ENCODE measurements at regions not wholly inside any gene's neighbourhood (a gene's known extent, or its start where the extent isn't known, plus 50 kb on each side); places are given as distances from the start of the nearest gene placed in this dataset.

DNA sequence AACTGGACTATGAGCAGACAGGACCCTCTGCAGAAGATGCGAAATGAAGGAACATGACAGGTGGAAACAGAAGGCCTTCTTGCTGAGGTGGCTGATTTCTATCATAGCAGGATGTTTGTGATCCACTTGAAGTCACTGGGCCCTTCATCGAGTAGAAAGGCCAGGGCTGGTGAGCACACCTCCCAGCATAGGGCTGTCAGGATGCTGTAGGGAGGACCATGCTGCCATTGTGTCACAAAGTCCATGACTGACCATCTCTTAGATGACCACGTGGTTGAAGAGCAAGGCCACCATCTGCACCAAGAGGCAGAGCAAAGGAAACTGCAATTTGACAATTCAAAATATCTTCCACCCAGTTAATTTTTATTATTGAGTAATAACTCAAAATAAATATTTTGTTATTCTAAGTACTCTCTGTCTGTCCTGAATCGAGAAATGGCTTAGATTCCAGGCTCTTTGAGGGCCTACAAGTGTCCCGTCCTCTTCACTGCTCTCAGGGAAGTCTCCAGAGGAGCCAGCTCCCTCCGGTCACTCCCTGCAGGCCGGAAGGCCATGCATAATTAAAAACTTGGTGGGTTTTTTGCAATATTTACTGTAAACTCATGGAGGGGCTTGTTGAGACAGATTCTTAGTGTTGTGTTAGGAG is 249.3 kb upstream of the ZMIZ1 start:
- no peaks in the 10 kb centered on the region for H3K4me1 ChIP-seq (ENCODE audit: insufficient read depth, low read length)
- ChIA-PET POLR2A (no interaction called here), CTCF (no interaction called here)
- no peak for DNase-seq
- H3K4me3 Mint-ChIP-seq: no peak overlapping the region
- H3K9me3 Mint-ChIP-seq: no peaks in the 10 kb centered on the region
- peak overlapping the region in 1 of 8 donors; percentile 47 for H3K27ac Mint-ChIP-seq
- no peaks in the 10 kb centered on the region for H3K36me3 Mint-ChIP-seq
- no peaks in the 10 kb centered on the region for H3K36me3 ChIP-seq (ENCODE audit: insufficient read depth, low read length)
- no peaks in the 10 kb centered on the region for H3K27me3 ChIP-seq (ENCODE audit: insufficient read depth, low read length, poor library complexity, severe bottlenecking)
- H3K4me3 ChIP-seq (ENCODE audit: low read length): no peak overlapping the region
- no peaks in the 10 kb centered on the region for H3K4me1 Mint-ChIP-seq
- no peak overlapping the region for H3K27ac ChIP-seq (ENCODE audit: low read depth, low read length)
- peaks cover 3 to 8% of the 10 kb centered on the region in 2 donors for H3K27me3 Mint-ChIP-seq
- no peaks in the 10 kb centered on the region for H3K9me3 ChIP-seq (ENCODE audit: low read length)

DNA sequence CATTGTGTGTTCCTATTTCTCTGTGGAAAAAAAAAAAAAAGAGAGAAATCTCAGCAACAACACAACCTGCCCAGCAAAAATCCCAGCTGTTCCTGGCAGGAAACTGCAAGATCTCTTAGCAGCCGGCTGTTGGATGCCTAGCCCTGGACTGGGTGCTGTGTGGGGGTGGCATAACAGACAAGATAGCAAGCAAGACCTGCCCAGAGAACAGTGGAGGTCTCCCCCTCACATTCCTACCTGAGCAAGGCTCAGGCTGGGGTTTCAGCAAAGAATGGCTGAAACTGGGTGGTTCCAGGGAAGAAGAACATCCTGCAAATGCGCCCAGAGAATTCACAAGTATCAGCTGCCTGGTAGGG is 248.8 kb upstream of the ZMIZ1 start:
- H3K4me3 ChIP-seq (ENCODE audit: low read length): no peak overlapping the region
- no peaks in the 10 kb centered on the region for H3K9me3 Mint-ChIP-seq
- no peaks in the 10 kb centered on the region for H3K27me3 ChIP-seq (ENCODE audit: insufficient read depth, low read length, poor library complexity, severe bottlenecking)
- no peaks in the 10 kb centered on the region for H3K4me1 ChIP-seq (ENCODE audit: insufficient read depth, low read length)
- no peaks in the 10 kb centered on the region for H3K36me3 Mint-ChIP-seq
- H3K27ac Mint-ChIP-seq: no peak overlapping the region
- peaks cover 3 to 8% of the 10 kb centered on the region in 2 donors for H3K27me3 Mint-ChIP-seq
- H3K4me3 Mint-ChIP-seq: no peak overlapping the region
- no peaks in the 10 kb centered on the region for H3K36me3 ChIP-seq (ENCODE audit: insufficient read depth, low read length)
- DNase-seq: no peak
- no peak overlapping the region for H3K27ac ChIP-seq (ENCODE audit: low read depth, low read length)
- POLR2A ChIA-PET: no interaction called here
- H3K9me3 ChIP-seq (ENCODE audit: low read length): no peaks in the 10 kb centered on the region
- no peaks in the 10 kb centered on the region for H3K4me1 Mint-ChIP-seq
- CTCF ChIA-PET: no interaction called here

DNA sequence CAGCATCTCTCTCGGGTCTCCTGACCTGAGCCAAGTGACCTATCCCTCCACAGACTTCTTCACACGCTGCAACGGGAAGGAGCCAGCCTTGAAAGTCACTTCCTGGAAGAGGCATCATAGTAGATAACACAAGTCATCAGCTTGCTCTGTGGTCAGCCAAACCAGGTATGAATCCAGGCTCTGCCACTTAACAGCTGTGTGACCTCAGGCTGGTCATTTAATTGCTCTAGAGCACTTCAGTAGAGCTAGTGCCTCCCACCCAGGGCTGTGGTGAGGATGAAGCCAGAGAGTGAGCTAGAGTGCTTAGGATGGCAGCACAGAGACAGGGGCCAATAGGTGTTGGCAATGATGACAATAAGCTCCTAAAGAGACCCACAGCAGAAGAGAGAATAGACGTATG is 247.7 kb upstream of the ZMIZ1 start:
- Histone ChIP-seq H3K27me3 (ENCODE audit: insufficient read depth, low read length, poor library complexity, severe bottlenecking) (no peaks in the 10 kb centered on the region), H3K27ac (ENCODE audit: low read depth, low read length) (no peak overlapping the region), H3K4me3 (ENCODE audit: low read length) (no peak overlapping the region), H3K4me1 (ENCODE audit: insufficient read depth, low read length) (no peaks in the 10 kb centered on the region), H3K9me3 (ENCODE audit: low read length) (no peaks in the 10 kb centered on the region), H3K36me3 (ENCODE audit: insufficient read depth, low read length) (no peaks in the 10 kb centered on the region)
- Mint-ChIP-seq H3K9me3 (no peaks in the 10 kb centered on the region), H3K4me1 (no peaks in the 10 kb centered on the region), H3K36me3 (no peaks in the 10 kb centered on the region), H3K27ac (no peak overlapping the region), H3K4me3 (no peak overlapping the region), H3K27me3 (peaks cover 3 to 8% of the 10 kb centered on the region in 2 donors)
- no peak for DNase-seq
- POLR2A ChIA-PET: no interaction called here
- CTCF ChIA-PET: no interaction called here

DNA sequence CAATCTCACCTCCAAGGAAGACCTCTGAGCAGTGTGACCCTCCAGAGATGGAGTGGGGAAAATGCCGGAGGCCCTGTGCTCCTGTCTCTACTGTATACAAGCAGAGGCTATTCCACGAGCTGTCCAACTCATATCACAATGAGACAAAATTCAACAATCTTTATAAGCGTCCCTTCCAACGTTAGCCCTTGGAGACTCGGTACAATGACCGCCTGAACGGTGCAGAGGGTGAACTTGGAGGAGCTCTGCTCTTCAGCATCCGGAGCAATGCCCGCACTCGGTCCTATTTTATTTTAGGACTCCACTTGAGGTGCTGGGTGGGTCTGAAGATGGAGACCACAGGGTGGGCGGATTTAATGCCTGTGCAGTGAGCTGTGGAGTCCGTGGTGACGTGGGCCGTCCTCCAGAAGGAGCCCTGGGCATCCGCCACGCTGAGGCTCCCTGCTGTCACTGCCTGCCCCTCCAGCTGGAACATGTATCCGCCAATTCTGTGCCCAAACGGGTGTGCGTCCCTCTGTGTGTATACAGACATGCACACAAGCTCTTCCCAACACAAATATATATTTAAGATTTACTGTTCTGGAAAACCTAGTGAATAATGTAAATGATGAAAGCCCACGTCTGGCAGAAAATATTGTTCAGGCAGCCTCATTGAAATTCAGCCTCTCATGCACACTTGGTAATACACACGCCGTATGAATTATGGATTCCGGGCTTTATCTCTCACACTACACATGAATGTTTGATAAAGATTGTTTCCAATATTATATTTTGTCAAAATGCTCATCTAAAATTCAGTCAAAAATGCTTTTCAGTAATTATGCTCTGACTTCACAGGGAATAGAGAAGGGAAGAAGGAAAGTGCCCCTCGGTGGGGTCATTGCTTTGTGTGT is 239.9 kb upstream of the ZMIZ1 start:
- Mint-ChIP-seq H3K36me3 (no peaks in the 10 kb centered on the region), H3K9me3 (peaks cover 0 to 10% (median 5%) of the 10 kb centered on the region in 5 donors), H3K4me1 (no peaks in the 10 kb centered on the region), H3K27ac (no peak overlapping the region), H3K4me3 (no peak overlapping the region), H3K27me3 (peaks cover 15 to 29% of the 10 kb centered on the region in 2 donors)
- H3K27ac ChIP-seq (ENCODE audit: low read depth, low read length): no peak overlapping the region
- DNase-seq: no peak
- no peaks in the 10 kb centered on the region for H3K27me3 ChIP-seq (ENCODE audit: insufficient read depth, low read length, poor library complexity, severe bottlenecking)
- ChIA-PET POLR2A (no interaction called here), CTCF (no interaction called here)
- H3K36me3 ChIP-seq (ENCODE audit: insufficient read depth, low read length): no peaks in the 10 kb centered on the region
- H3K4me1 ChIP-seq (ENCODE audit: insufficient read depth, low read length): no peaks in the 10 kb centered on the region
- no peaks in the 10 kb centered on the region for H3K9me3 ChIP-seq (ENCODE audit: low read length)
- no peak overlapping the region for H3K4me3 ChIP-seq (ENCODE audit: low read length)

DNA sequence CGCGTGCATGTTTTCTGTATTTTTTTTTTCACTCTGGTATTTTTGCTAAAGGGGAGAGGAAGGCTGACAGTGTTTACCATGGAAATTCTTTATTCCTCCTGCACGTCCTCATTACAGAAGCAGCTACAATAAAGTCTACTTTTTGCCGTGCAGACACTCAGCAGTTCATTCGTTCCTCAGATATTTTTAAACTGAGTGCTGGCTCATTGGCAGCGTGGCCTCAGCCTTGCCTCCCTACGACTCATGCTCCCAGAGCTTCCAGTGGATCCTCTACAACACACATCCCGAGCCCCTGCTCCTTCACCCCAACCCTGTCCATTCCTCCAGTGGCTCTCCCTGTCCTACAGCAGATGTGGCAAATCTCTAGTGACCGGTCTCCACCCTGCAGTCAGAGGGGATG is 239.2 kb upstream of the ZMIZ1 start:
- Mint-ChIP-seq H3K27ac (peak overlapping the region in 1 of 8 donors; percentile 29), H3K4me3 (no peak overlapping the region), H3K9me3 (peaks cover 0 to 11% (median 6%) of the 10 kb centered on the region in 5 donors), H3K4me1 (no peaks in the 10 kb centered on the region), H3K36me3 (no peaks in the 10 kb centered on the region), H3K27me3 (peaks cover 18 to 33% of the 10 kb centered on the region in 2 donors)
- H3K27ac ChIP-seq (ENCODE audit: low read depth, low read length): no peak overlapping the region
- H3K9me3 ChIP-seq (ENCODE audit: low read length): no peaks in the 10 kb centered on the region
- H3K27me3 ChIP-seq (ENCODE audit: insufficient read depth, low read length, poor library complexity, severe bottlenecking): no peaks in the 10 kb centered on the region
- H3K4me3 ChIP-seq (ENCODE audit: low read length): no peak overlapping the region
- ChIA-PET POLR2A (no interaction called here), CTCF (no interaction called here)
- DNase-seq: no peak
- H3K4me1 ChIP-seq (ENCODE audit: insufficient read depth, low read length): no peaks in the 10 kb centered on the region
- no peaks in the 10 kb centered on the region for H3K36me3 ChIP-seq (ENCODE audit: insufficient read depth, low read length)

DNA sequence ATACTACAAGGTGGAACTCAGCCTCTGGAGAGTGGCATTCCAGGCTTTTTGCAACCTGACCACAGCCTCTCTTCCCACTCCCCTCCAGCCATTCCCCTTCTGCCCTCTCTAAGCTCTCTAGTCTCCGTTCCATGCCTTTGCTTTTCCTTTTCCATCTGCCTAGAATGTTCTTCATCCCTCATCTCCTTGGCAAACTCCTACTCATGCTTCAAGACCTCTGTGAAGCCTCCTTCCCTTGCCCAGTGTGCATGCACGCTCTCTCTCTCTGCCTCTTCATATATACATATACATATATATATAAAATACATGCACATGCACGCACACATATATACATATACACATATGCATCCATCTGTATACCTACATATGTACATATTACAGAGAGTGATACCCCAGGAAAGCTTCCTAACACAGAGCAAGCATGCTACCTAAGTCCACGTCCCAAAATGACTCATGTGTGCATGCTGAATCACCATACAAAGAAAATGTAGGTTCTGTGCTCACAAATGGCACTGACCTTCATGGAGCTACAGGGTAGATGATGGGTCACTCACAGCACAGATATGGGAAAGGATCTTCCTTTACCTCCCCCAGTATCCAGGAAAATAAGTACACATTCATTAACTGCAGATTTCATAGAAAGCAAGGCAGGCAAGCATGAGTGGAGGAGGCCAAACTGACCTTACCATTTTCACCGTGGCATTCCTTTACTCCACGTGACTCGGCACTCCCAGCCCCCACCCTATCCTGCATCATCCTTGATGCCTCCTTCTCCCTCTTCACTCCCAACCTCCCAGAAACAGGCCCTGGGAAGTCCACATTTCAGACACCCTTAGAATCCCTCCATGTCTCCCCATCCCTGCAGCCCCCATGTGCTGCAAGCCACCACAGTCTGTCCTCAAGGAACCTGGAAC is 238.4 kb upstream of the ZMIZ1 start:
- Mint-ChIP-seq H3K27me3 (peaks cover 25 to 40% of the 10 kb centered on the region in 2 donors), H3K9me3 (peaks cover 0 to 11% (median 6%) of the 10 kb centered on the region in 5 donors), H3K4me3 (no peak overlapping the region), H3K36me3 (no peaks in the 10 kb centered on the region), H3K27ac (peak overlapping the region in 1 of 8 donors; percentile 3), H3K4me1 (no peaks in the 10 kb centered on the region)
- POLR2A ChIA-PET: no interaction called here
- Histone ChIP-seq H3K27ac (ENCODE audit: low read depth, low read length) (no peak overlapping the region), H3K27me3 (ENCODE audit: insufficient read depth, low read length, poor library complexity, severe bottlenecking) (no peaks in the 10 kb centered on the region), H3K4me1 (ENCODE audit: insufficient read depth, low read length) (no peaks in the 10 kb centered on the region), H3K36me3 (ENCODE audit: insufficient read depth, low read length) (no peaks in the 10 kb centered on the region), H3K9me3 (ENCODE audit: low read length) (no peaks in the 10 kb centered on the region), H3K4me3 (ENCODE audit: low read length) (no peak overlapping the region)
- CTCF ChIA-PET: no interaction called here
- DNase-seq: no peak

DNA sequence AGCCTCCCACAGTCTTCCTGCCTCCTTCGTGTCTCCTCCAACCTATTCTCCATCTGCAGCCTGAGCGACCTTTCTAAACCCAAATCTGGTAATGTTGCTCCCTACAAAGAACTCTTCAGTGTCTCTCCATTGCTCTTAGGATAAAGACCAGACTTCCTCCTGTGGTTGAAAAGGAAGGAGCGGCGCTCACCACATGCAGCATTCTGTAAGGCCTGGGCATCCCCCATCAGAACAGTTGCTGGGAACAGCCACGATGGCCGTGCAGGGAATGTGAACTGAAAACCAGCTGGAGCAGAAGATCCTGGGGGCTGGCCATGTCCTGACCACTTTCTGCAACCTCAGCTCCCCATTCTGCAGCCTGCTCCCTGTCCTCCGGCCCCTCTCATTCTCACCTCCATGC is 237.8 kb upstream of the ZMIZ1 start:
- Mint-ChIP-seq H3K27me3 (peaks cover 28 to 47% of the 10 kb centered on the region in 2 donors), H3K9me3 (peaks cover 0 to 11% (median 6%) of the 10 kb centered on the region in 5 donors), H3K4me1 (no peaks in the 10 kb centered on the region), H3K36me3 (no peaks in the 10 kb centered on the region), H3K27ac (peak overlapping the region in 2 of 8 donors; percentile 3 to 7), H3K4me3 (no peak overlapping the region)
- H3K4me3 ChIP-seq (ENCODE audit: low read length): no peak overlapping the region
- no peaks in the 10 kb centered on the region for H3K9me3 ChIP-seq (ENCODE audit: low read length)
- DNase-seq: no peak
- no peaks in the 10 kb centered on the region for H3K4me1 ChIP-seq (ENCODE audit: insufficient read depth, low read length)
- CTCF ChIA-PET: no interaction called here
- no peak overlapping the region for H3K27ac ChIP-seq (ENCODE audit: low read depth, low read length)
- H3K36me3 ChIP-seq (ENCODE audit: insufficient read depth, low read length): no peaks in the 10 kb centered on the region
- no peaks in the 10 kb centered on the region for H3K27me3 ChIP-seq (ENCODE audit: insufficient read depth, low read length, poor library complexity, severe bottlenecking)
- POLR2A ChIA-PET: no interaction called here

DNA sequence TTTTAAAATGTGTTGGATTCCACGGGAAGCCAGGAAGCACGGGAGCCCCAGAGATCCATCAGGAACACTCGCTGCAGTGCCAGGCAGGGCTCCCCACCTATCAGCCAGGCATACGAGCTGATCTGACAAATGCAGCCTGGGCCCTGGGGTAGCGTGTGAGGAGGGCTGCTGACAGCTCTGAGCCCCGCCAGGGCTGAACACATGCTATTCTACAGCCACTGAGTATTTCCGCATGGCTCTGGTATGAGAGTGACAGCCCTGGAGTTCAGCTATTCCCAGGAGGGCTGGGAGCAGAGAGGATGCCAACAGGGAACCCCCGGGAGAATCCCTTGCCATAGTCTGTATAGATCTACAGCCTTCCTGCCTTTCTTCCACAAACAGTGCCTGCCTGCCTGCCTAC is 237.3 kb upstream of the ZMIZ1 start:
- no peak for DNase-seq
- Histone ChIP-seq H3K36me3 (ENCODE audit: insufficient read depth, low read length) (no peaks in the 10 kb centered on the region), H3K9me3 (ENCODE audit: low read length) (no peaks in the 10 kb centered on the region), H3K27me3 (ENCODE audit: insufficient read depth, low read length, poor library complexity, severe bottlenecking) (no peaks in the 10 kb centered on the region), H3K4me3 (ENCODE audit: low read length) (no peak overlapping the region), H3K4me1 (ENCODE audit: insufficient read depth, low read length) (no peaks in the 10 kb centered on the region), H3K27ac (ENCODE audit: low read depth, low read length) (no peak overlapping the region)
- no peak overlapping the region for H3K4me3 Mint-ChIP-seq
- no peaks in the 10 kb centered on the region for H3K36me3 Mint-ChIP-seq
- no peak overlapping the region for H3K27ac Mint-ChIP-seq
- H3K4me1 Mint-ChIP-seq: no peaks in the 10 kb centered on the region
- ChIA-PET CTCF (no interaction called here), POLR2A (no interaction called here)
- peaks cover 0 to 11% (median 6%) of the 10 kb centered on the region in 5 donors for H3K9me3 Mint-ChIP-seq
- H3K27me3 Mint-ChIP-seq: peaks cover 28 to 51% of the 10 kb centered on the region in 2 donors

Measured in CD8-positive, alpha-beta memory T cell (primary cell).